ENCODE measurements at regions not wholly inside any gene's neighbourhood (a gene's known extent, or its start where the extent isn't known, plus 50 kb on each side); places are given as distances from the start of the nearest gene placed in this dataset.
"Not testable (repeated sequence)": the region's sequence is repeated elsewhere in the genome, so short reads cannot be mapped to it uniquely, and the experiment has no call there.

- Mint-ChIP-seq H3K9me3 (peaks cover 7% of the 10 kb centered on the region), H3K4me3 (no peak overlapping the region), H3K36me3 (no peaks in the 10 kb centered on the region), H3K4me1 (ENCODE audit: low read depth in 2 of 2) (no peaks in the 10 kb centered on the region), H3K27ac (no peak overlapping the region), H3K27me3 (no peaks in the 10 kb centered on the region)
- ATAC-seq (no peak), DNase-seq (ENCODE audit: low spot score) (no peak)
Observed at GRCh38 chr2:16932826-16933225, 267.2 kb upstream of the CYRIA start.

- Mint-ChIP-seq H3K36me3 (no peaks in the 10 kb centered on the region), H3K27ac (no peak overlapping the region), H3K27me3 (no peaks in the 10 kb centered on the region), H3K9me3 (peaks cover 13% of the 10 kb centered on the region), H3K4me3 (no peak overlapping the region), H3K4me1 (ENCODE audit: low read depth in 2 of 2) (no peaks in the 10 kb centered on the region)
- ATAC-seq, result no peak
- no peak for DNase-seq (ENCODE audit: low spot score)
Observed at GRCh38 chr2:16931441-16931840, 265.8 kb upstream of the CYRIA start.

- DNase-seq (ENCODE audit: low spot score) (no peak), ATAC-seq (no peak)
- H3K27ac Mint-ChIP-seq, result no peak overlapping the region
- H3K36me3 Mint-ChIP-seq, result no peaks in the 10 kb centered on the region
- no peaks in the 10 kb centered on the region for H3K4me1 Mint-ChIP-seq (ENCODE audit: low read depth in 2 of 2)
- peaks cover 20% of the 10 kb centered on the region for H3K9me3 Mint-ChIP-seq
- H3K27me3 Mint-ChIP-seq, result no peaks in the 10 kb centered on the region
- H3K4me3 Mint-ChIP-seq, result no peak overlapping the region
Observed at GRCh38 chr2:16927398-16927797, 261.8 kb upstream of the CYRIA start.

GRCh38 chr2:16925145-16925544 is 259.5 kb upstream of the CYRIA start:
- Mint-ChIP-seq H3K27ac (no peak overlapping the region), H3K4me1 (ENCODE audit: low read depth in 2 of 2) (no peaks in the 10 kb centered on the region), H3K27me3 (no peaks in the 10 kb centered on the region), H3K9me3 (peaks cover 19% of the 10 kb centered on the region), H3K4me3 (no peak overlapping the region), H3K36me3 (no peaks in the 10 kb centered on the region)
- no peak for ATAC-seq
- no peak for DNase-seq (ENCODE audit: low spot score)

- not testable (repeated sequence) for H3K4me3 Mint-ChIP-seq; DNase-seq (ENCODE audit: low spot score); H3K4me1 Mint-ChIP-seq (ENCODE audit: low read depth in 2 of 2); H3K9me3 Mint-ChIP-seq; H3K36me3 Mint-ChIP-seq; ATAC-seq; H3K27ac Mint-ChIP-seq; H3K27me3 Mint-ChIP-seq
Observed at GRCh38 chr2:16915341-16915755, 249.7 kb upstream of the CYRIA start.

- H3K27me3 Mint-ChIP-seq, result no peaks in the 10 kb centered on the region
- H3K9me3 Mint-ChIP-seq, result peaks cover 6% of the 10 kb centered on the region
- no peaks in the 10 kb centered on the region for H3K4me1 Mint-ChIP-seq (ENCODE audit: low read depth in 2 of 2)
- H3K4me3 Mint-ChIP-seq, result no peak overlapping the region
- H3K36me3 Mint-ChIP-seq, result no peaks in the 10 kb centered on the region
- no peak overlapping the region for H3K27ac Mint-ChIP-seq
- ATAC-seq (no peak), DNase-seq (ENCODE audit: low spot score) (no peak)
Observed at GRCh38 chr2:16911746-16912145, 246.1 kb upstream of the CYRIA start.

GRCh38 chr2:16908656-16909055 is 243.0 kb upstream of the CYRIA start:
- no peaks in the 10 kb centered on the region for H3K27me3 Mint-ChIP-seq
- no peak overlapping the region for H3K4me3 Mint-ChIP-seq
- ATAC-seq (no peak), DNase-seq (ENCODE audit: low spot score) (no peak)
- no peaks in the 10 kb centered on the region for H3K36me3 Mint-ChIP-seq
- no peak overlapping the region for H3K27ac Mint-ChIP-seq
- H3K9me3 Mint-ChIP-seq, result peaks cover 12% of the 10 kb centered on the region
- H3K4me1 Mint-ChIP-seq (ENCODE audit: low read depth in 2 of 2), result no peaks in the 10 kb centered on the region

GRCh38 chr2:16907645-16908282 is 242.1 kb upstream of the CYRIA start:
- H3K4me1 Mint-ChIP-seq (ENCODE audit: low read depth in 2 of 2), result no peaks in the 10 kb centered on the region
- peaks cover 12% of the 10 kb centered on the region for H3K9me3 Mint-ChIP-seq
- H3K4me3 Mint-ChIP-seq, result no peak overlapping the region
- H3K36me3 Mint-ChIP-seq, result no peaks in the 10 kb centered on the region
- no peaks in the 10 kb centered on the region for H3K27me3 Mint-ChIP-seq
- ATAC-seq, result no peak
- DNase-seq (ENCODE audit: low spot score), result no peak
- H3K27ac Mint-ChIP-seq, result no peak overlapping the region

- H3K27me3 Mint-ChIP-seq; H3K4me1 Mint-ChIP-seq (ENCODE audit: low read depth in 2 of 2); H3K36me3 Mint-ChIP-seq; ATAC-seq; H3K4me3 Mint-ChIP-seq; H3K9me3 Mint-ChIP-seq; DNase-seq (ENCODE audit: low spot score); H3K27ac Mint-ChIP-seq: not testable (repeated sequence)
Observed at GRCh38 chr2:16905325-16905724, 239.7 kb upstream of the CYRIA start.

- H3K4me3 Mint-ChIP-seq, result no peak overlapping the region
- H3K9me3 Mint-ChIP-seq, result peaks cover 4% of the 10 kb centered on the region
- ATAC-seq (no peak), DNase-seq (ENCODE audit: low spot score) (no peak)
- no peak overlapping the region for H3K27ac Mint-ChIP-seq
- no peaks in the 10 kb centered on the region for H3K4me1 Mint-ChIP-seq (ENCODE audit: low read depth in 2 of 2)
- H3K36me3 Mint-ChIP-seq, result no peaks in the 10 kb centered on the region
- no peaks in the 10 kb centered on the region for H3K27me3 Mint-ChIP-seq
Observed at GRCh38 chr2:16900405-16901025, 234.9 kb upstream of the CYRIA start.

- Mint-ChIP-seq H3K27ac (no peak overlapping the region), H3K27me3 (no peaks in the 10 kb centered on the region), H3K9me3 (peaks cover 4% of the 10 kb centered on the region), H3K4me3 (no peak overlapping the region), H3K36me3 (no peaks in the 10 kb centered on the region), H3K4me1 (ENCODE audit: low read depth in 2 of 2) (no peaks in the 10 kb centered on the region)
- DNase-seq (ENCODE audit: low spot score) (no peak), ATAC-seq (no peak)
Observed at GRCh38 chr2:16899958-16900357, 234.3 kb upstream of the CYRIA start.

- H3K4me3 Mint-ChIP-seq, result no peak overlapping the region
- no peak overlapping the region for H3K27ac Mint-ChIP-seq
- ATAC-seq, result no peak
- DNase-seq (ENCODE audit: low spot score), result no peak
- H3K27me3 Mint-ChIP-seq, result no peaks in the 10 kb centered on the region
- no peaks in the 10 kb centered on the region for H3K9me3 Mint-ChIP-seq
- H3K36me3 Mint-ChIP-seq, result no peaks in the 10 kb centered on the region
- H3K4me1 Mint-ChIP-seq (ENCODE audit: low read depth in 2 of 2), result no peaks in the 10 kb centered on the region
Observed at GRCh38 chr2:16890081-16890480, 224.4 kb upstream of the CYRIA start.

GRCh38 chr2:16885027-16885426 is 219.4 kb upstream of the CYRIA start:
- Mint-ChIP-seq H3K36me3 (no peaks in the 10 kb centered on the region), H3K27me3 (no peaks in the 10 kb centered on the region), H3K27ac (no peak overlapping the region), H3K9me3 (peaks cover 6% of the 10 kb centered on the region), H3K4me3 (no peak overlapping the region), H3K4me1 (ENCODE audit: low read depth in 2 of 2) (no peaks in the 10 kb centered on the region)
- DNase-seq (ENCODE audit: low spot score) (no peak), ATAC-seq (no peak)

- Mint-ChIP-seq H3K36me3 (no peaks in the 10 kb centered on the region), H3K27me3 (no peaks in the 10 kb centered on the region), H3K4me1 (ENCODE audit: low read depth in 2 of 2) (no peaks in the 10 kb centered on the region), H3K9me3 (peaks cover 6% of the 10 kb centered on the region), H3K27ac (no peak overlapping the region), H3K4me3 (no peak overlapping the region)
- DNase-seq (ENCODE audit: low spot score) (no peak), ATAC-seq (no peak)
Observed at GRCh38 chr2:16882706-16883105, 217.1 kb upstream of the CYRIA start.

GRCh38 chr2:16881122-16881521 is 215.5 kb upstream of the CYRIA start:
- no peak for ATAC-seq

More at GRCh38 chr2:16881122-16881521, 215.5 kb upstream of the CYRIA start:
- Mint-ChIP-seq H3K9me3 (peaks cover 6% of the 10 kb centered on the region), H3K27ac (no peak overlapping the region), H3K36me3 (no peaks in the 10 kb centered on the region), H3K4me1 (ENCODE audit: low read depth in 2 of 2) (no peaks in the 10 kb centered on the region), H3K4me3 (no peak overlapping the region), H3K27me3 (no peaks in the 10 kb centered on the region)
- DNase-seq (ENCODE audit: low spot score), result no peak
